ENCODE measurements at regions not wholly inside any gene's neighbourhood (a gene's known extent, or its start where the extent isn't known, plus 50 kb on each side); places are given as distances from the start of the nearest gene placed in this dataset.

GRCh38 chr10:23994459-23995046, 214.4 kb upstream of the KIAA1217 start:
- TF ChIP-seq CTCF (conservative IDR thresholded peaks at IDR 0.05; ENCODE audit: low read depth, low read length) (peak; percentile 86), EZH2 (IDR thresholded peaks at IDR 0.05; ENCODE audit: low read length, unreplicated experiment) (no peak)
